Upper lobe of right lung (tissue), 1 donor: ENCODE measurements at regions not wholly inside any gene's neighbourhood (a gene's known extent, or its start where the extent isn't known, plus 50 kb on each side); places are given as distances from the start of the nearest gene placed in this dataset.

ENCODE experiments used
- ATAC-seq: fragments of 200-7000 bp; cut with Tn5 transposase; one replicate; pipeline ENCODE4 v1.9.1; 2020; ENCODE audit warnings: mild to moderate bottlenecking, moderate library complexity
- DNase-seq: peaks from one replicate; pipeline ENCODE4 v3.0.0-alpha.2; 2020
- H3K27ac ChIP-seq: fragments of 200-600 bp; one replicate; pipeline ENCODE4 v1.8.0; 2022
- H3K27me3 ChIP-seq: fragments of 200-600 bp; one replicate; pipeline ENCODE4 v1.8.0; 2022; ENCODE audit warnings: mild to moderate bottlenecking
- H3K36me3 ChIP-seq: fragments of 200-600 bp; one replicate; pipeline ENCODE4 v1.8.0; 2022
- H3K4me1 ChIP-seq: fragments of 200-600 bp; one replicate; pipeline ENCODE4 v1.8.0; 2022
- H3K4me3 ChIP-seq: fragments of 200-600 bp; one replicate; pipeline ENCODE4 v1.8.0; 2022; ENCODE audit warnings: mild to moderate bottlenecking
- H3K9me3 ChIP-seq: fragments of 200-600 bp; one replicate; pipeline ENCODE4 v1.8.0; 2022
- CTCF ChIP-seq: fragments of 200-600 bp; IDR thresholded peaks from one replicate; pipeline ENCODE4 v1.8.0; 2022; ENCODE audit warnings: antibody characterized with exemption
- intact Hi-C: fragments of 100-400 bp; cut with DNase I; formaldehyde crosslinking; loops from one replicate; pipeline ENCODE4 v1.11.0; 2022
- donor health status: DM: no; HTN: yes; CAD: no; lungs with severe emphysema.

DNA sequence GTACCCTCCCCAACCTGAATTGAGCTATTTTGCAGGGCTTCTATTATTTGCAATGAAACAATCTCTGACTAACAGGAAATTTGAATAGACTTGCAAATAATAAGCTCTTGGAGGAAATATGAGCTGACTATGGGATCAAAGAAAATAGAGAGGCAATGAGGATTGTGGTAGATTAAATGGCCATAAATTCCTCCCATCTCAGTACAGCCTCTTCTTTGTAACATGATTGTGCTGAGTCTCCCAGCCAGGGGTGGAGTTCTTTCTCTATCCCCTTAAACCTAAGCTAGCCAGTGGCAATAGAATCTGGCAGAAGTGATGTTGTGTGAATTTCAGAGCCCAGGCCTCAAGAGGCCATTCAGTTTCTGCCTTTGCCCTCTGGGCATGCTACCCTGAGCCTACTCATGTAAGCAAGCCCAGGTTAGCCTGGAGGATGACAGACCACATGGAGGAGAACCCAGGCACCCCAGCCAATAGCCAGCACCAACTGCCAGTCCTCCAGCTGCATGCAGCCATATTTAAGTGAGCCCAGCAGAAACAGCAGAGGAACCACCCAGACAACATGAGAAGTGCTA is 86.8 kb upstream of the TP53I11 start:
- no peak for DNase-seq
- H3K9me3 ChIP-seq = peaks cover 8% of the 10 kb centered on the region

GRCh38 chr11:45038923-45039322 is 88.2 kb upstream of the TP53I11 start:
- ATAC-seq (no peak), DNase-seq (no peak)
- Histone ChIP-seq H3K27ac (no peak overlapping the region), H3K27me3 (no peaks in the 10 kb centered on the region), H3K9me3 (peaks cover 8% of the 10 kb centered on the region), H3K36me3 (no peaks in the 10 kb centered on the region), H3K4me3 (no peak overlapping the region), H3K4me1 (peaks cover 5% of the 10 kb centered on the region)
- no peak for TF ChIP-seq CTCF
- intact Hi-C loops = no loop called here

More for the DNA sequence above, 86.8 kb upstream of the TP53I11 start:
- no peak overlapping the region for H3K27ac ChIP-seq
- no peak for ATAC-seq
- intact Hi-C loops = no loop called here
- H3K4me1 ChIP-seq = peaks cover under 1% of the 10 kb centered on the region
- H3K4me3 ChIP-seq = no peak overlapping the region
- no peaks in the 10 kb centered on the region for H3K27me3 ChIP-seq
- TF ChIP-seq CTCF = no peak
- no peaks in the 10 kb centered on the region for H3K36me3 ChIP-seq

GRCh38 chr11:45041596-45041995 is 90.9 kb upstream of the TP53I11 start:
- Histone ChIP-seq H3K36me3 (no peaks in the 10 kb centered on the region), H3K27ac (no peak overlapping the region), H3K9me3 (peaks cover 8% of the 10 kb centered on the region), H3K27me3 (no peaks in the 10 kb centered on the region), H3K4me1 (peaks cover 15% of the 10 kb centered on the region), H3K4me3 (no peak overlapping the region)
- ATAC-seq (no peak), DNase-seq (no peak)
- intact Hi-C loops = no loop called here
- TF ChIP-seq CTCF = no peak

DNA sequence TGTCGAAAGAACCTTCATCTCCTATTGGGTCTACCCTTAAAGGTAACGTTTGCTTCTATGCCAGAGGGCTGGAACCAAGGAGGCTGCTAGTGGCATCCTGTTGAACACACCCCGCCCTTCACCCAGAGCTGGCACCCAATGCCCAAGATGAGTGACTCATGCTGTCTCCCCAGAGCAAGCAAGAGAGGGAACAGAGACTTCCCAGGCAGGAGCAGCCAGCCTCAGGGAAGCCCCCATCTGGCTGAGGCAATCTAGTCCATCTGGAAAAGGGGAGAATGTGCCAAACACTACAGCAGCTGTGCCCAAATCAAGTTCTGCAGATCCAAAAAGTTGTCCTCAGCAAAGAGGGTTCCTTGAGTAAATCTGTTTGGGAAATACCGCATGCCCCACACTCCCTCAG is 91.9 kb upstream of the TP53I11 start:
- Histone ChIP-seq H3K4me3 (no peak overlapping the region), H3K27me3 (no peaks in the 10 kb centered on the region), H3K4me1 (peaks cover 19% of the 10 kb centered on the region), H3K27ac (no peak overlapping the region), H3K36me3 (no peaks in the 10 kb centered on the region), H3K9me3 (peaks cover 8% of the 10 kb centered on the region)
- TF ChIP-seq CTCF = no peak
- DNase-seq = no peak
- intact Hi-C loops = no loop called here
- peak; percentile 37 for ATAC-seq

DNA sequence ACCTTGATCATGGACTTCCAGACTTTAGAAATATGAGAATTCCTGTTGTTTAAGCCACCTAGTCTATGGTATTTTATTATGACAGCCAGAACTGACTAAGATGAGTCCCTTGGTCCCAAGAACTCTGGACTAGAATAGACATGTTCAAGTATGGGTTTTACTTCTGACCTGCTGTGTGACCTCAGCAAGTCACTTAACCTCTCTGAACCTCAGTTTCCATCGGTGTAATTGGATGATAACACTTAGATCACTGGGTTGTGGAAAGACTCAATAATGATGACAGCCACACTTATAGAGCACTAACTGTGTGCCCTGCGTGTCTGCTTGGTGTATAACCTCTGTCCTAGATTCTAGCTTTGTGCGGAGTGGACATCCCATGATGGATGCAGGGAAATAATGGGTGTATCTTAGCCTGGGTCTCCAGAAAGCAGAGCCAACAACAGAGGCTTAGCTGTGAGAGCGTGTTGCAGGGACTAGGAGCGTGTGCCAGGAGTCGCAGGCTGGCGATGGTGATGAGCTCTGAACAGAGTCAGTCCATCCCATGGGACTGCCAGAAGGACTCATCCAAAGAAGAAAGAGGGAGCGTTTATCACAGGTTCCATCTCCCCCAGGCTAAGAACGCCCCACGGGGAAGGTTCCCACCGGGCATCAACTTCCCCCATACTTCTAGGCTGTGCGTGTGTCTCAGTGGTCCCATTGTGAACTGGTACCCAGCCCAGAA is 93.2 kb upstream of the TP53I11 start:
- intact Hi-C loops = no loop called here
- DNase-seq = no peak
- Histone ChIP-seq H3K4me3 (no peak overlapping the region), H3K36me3 (no peaks in the 10 kb centered on the region), H3K27ac (no peak overlapping the region), H3K9me3 (peaks cover 1% of the 10 kb centered on the region), H3K4me1 (peaks cover 30% of the 10 kb centered on the region), H3K27me3 (no peaks in the 10 kb centered on the region)
- ATAC-seq = no peak
- no peak for TF ChIP-seq CTCF
